Endothelial cell of umbilical vein (primary cell): ENCODE measurements at regions not wholly inside any gene's neighbourhood (a gene's known extent, or its start where the extent isn't known, plus 50 kb on each side); places are given as distances from the start of the nearest gene placed in this dataset.

ENCODE experiments used
- BruUV-seq: library from RNA; stranded (reverse); fragments of 400-500 nt; replicated peaks from 2 replicates; lab custom pipeline; 2021; lab: Mats Ljungman, UMichigan
- CTCF ChIA-PET: fragments of 300-600, 350-600 bp; sonication (Branson Sonifier 250); formaldehyde crosslinking; loops from one replicate; lab custom pipeline; 2021; ENCODE audit warnings: antibody characterized with exemption, inconsistent platforms; lab: Charles Lee
- POLR2A ChIA-PET: fragments of 300-600, 350-600 bp; sonication (Branson Sonifier 250); formaldehyde crosslinking; loops from one replicate; lab custom pipeline; 2021; ENCODE audit warnings: antibody characterized with exemption, inconsistent platforms; lab: Charles Lee
- DNase-seq: peaks from one replicate; pipeline ENCODE4 v3.0.0-alpha.2; 2011; ENCODE audit warnings: low read depth, low spot score
- FAIRE-seq: peaks from 2 replicates; lab custom pipeline; 2011; peaks lifted over from hg19 to GRCh38; lab: Jason Lieb, UNC
- H2AFZ ChIP-seq: 2 replicates; pipeline ENCODE4 v1.6.0; 2012; ENCODE audit warnings: low read depth, low read length, control low read depth, inconsistent platforms
- H3K27ac ChIP-seq: 2 replicates; pipeline ENCODE4 v1.5.1; 2011; ENCODE audit warnings: low read depth, mild to moderate bottlenecking, control low read depth, low read length, moderate library complexity; ENCODE audit not compliant: insufficient read depth
- H3K27me3 ChIP-seq, 2 experiments: 2 replicates each; pipeline versions ENCODE4 v1.6.0 to v1.6.1; 2011; ENCODE audit warnings: low read length in 2 of 2, mixed read lengths in 1 of 2; ENCODE audit not compliant: control insufficient read depth in 2 of 2, insufficient read depth in 2 of 2
- H3K36me3 ChIP-seq, 2 experiments: 2 replicates in 1 of 2; 3 replicates in 1 of 2; pipeline ENCODE4 v1.5.1; 2011; ENCODE audit warnings: low read length in 2 of 2, mild to moderate bottlenecking in 1 of 2, moderate library complexity in 1 of 2; ENCODE audit not compliant: control insufficient read depth in 2 of 2, insufficient read depth in 2 of 2; ENCODE audit errors: extremely low read depth in 1 of 2
- H3K4me1 ChIP-seq: 3 replicates; pipeline ENCODE4 v1.5.1; 2011; ENCODE audit warnings: mild to moderate bottlenecking, low read length; ENCODE audit not compliant: control insufficient read depth, insufficient read depth; ENCODE audit errors: extremely low read depth
- H3K4me2 ChIP-seq: 2 replicates; pipeline ENCODE4 v1.6.1; 2011; ENCODE audit warnings: low read length, control low read depth, mixed read lengths; ENCODE audit not compliant: insufficient read depth
- H3K4me3 ChIP-seq, 3 experiments: fragments of 200-600 bp in 1 of 3; sonication (generic), shearing (Covaris generic) in 1 of 3; replicated peaks in 1 of 3; 2 replicates each; pipeline ENCODE4 v1.5.1; 2011 to 2016; ENCODE audit warnings: control low read depth in 3 of 3, low read length in 3 of 3, mild to moderate bottlenecking in 2 of 3, inconsistent platforms in 1 of 3, low read depth in 1 of 3, moderate library complexity in 1 of 3; ENCODE audit not compliant: insufficient read depth in 1 of 3
- H3K79me2 ChIP-seq: 2 replicates; pipeline ENCODE4 v1.6.0; 2012; ENCODE audit warnings: low read length, inconsistent platforms; ENCODE audit not compliant: control insufficient read depth, insufficient read depth
- H3K9ac ChIP-seq: replicated peaks from 2 replicates; pipeline ENCODE3; 2011; ENCODE audit warnings: low read length, control low read depth; ENCODE audit not compliant: insufficient read depth; ENCODE audit errors: extremely low read depth
- H3K9me1 ChIP-seq: replicated peaks from 3 replicates; pipeline ENCODE4 v1.6.0; 2011; ENCODE audit warnings: mild to moderate bottlenecking, low read length; ENCODE audit not compliant: control insufficient read depth, insufficient read depth; ENCODE audit errors: extremely low read depth
- H3K9me3 ChIP-seq: replicated peaks from 2 replicates; pipeline ENCODE4 v1.5.1; 2012; ENCODE audit warnings: low read length, inconsistent platforms; ENCODE audit not compliant: control insufficient read depth, insufficient read depth
- H4K20me1 ChIP-seq: replicated peaks from 2 replicates; pipeline ENCODE3; 2011; ENCODE audit warnings: mild to moderate bottlenecking, low read length; ENCODE audit not compliant: control insufficient read depth, insufficient read depth; ENCODE audit errors: extremely low read depth
- CTCF ChIP-seq, 2 donors: IDR thresholded peaks; 1 replicate in 1 of 2; 2 replicates in 1 of 2; pipeline ENCODE4 v1.5.1; 2011; ENCODE audit warnings: low read length in 2 of 2, mild to moderate bottlenecking in 2 of 2, moderate library complexity in 2 of 2, control low read depth in 1 of 2, inconsistent platforms in 1 of 2, low read depth in 1 of 2; ENCODE audit not compliant: insufficient read depth in 1 of 2; ENCODE audit errors: extremely low read depth in 1 of 2
- EZH2 ChIP-seq: IDR thresholded peaks from 2 replicates; pipeline ENCODE4 v1.6.1; 2012; ENCODE audit warnings: borderline replicate concordance, low read depth, mild to moderate bottlenecking, moderate library complexity, low read length, inconsistent platforms; ENCODE audit not compliant: severe bottlenecking
- FOS ChIP-seq: IDR thresholded peaks from 2 replicates; pipeline ENCODE4 v1.6.1; 2011; ENCODE audit warnings: mild to moderate bottlenecking, low read length, moderate library complexity, borderline replicate concordance; ENCODE audit not compliant: insufficient read depth
- GATA2 ChIP-seq: IDR thresholded peaks from 2 replicates; pipeline ENCODE4 v1.7.0; 2011; ENCODE audit warnings: low read depth, mild to moderate bottlenecking, moderate library complexity, mixed read lengths, low read length; ENCODE audit not compliant: insufficient read length, insufficient read depth
- JUN ChIP-seq: IDR thresholded peaks from 2 replicates; pipeline ENCODE4 v1.6.1; 2011; ENCODE audit warnings: borderline replicate concordance, low read depth; ENCODE audit not compliant: insufficient read length, insufficient read depth
- MAX ChIP-seq: IDR thresholded peaks from 2 replicates; pipeline ENCODE4 v1.6.1; 2011; ENCODE audit not compliant: insufficient read depth, insufficient read length
- MYC ChIP-seq: IDR thresholded peaks from one replicate; pipeline ENCODE4 v1.6.1; 2011; ENCODE audit warnings: mild to moderate bottlenecking, low read depth, low read length
- POLR2A ChIP-seq: IDR thresholded peaks from 2 replicates; pipeline ENCODE4 v1.6.1; 2012; ENCODE audit warnings: low read depth, mild to moderate bottlenecking, control low read depth, low read length
- POLR2AphosphoS5 ChIP-seq: IDR thresholded peaks from 2 replicates; pipeline ENCODE4 v1.6.1; 2012; ENCODE audit warnings: low read depth, mild to moderate bottlenecking, control low read depth, low read length, moderate library complexity; ENCODE audit not compliant: insufficient read depth
- dilution Hi-C: fragments of 300-500 bp; cut with MboI; formaldehyde crosslinking; loops from one replicate; pipeline ENCODE4 v1.15.0; 2019; ENCODE audit warnings: low sequenced_read_pairs; ENCODE audit not compliant: extremely low pct_ligation_motif_present
- intact Hi-C: fragments of 100-400 bp; cut with micrococcal nuclease; formaldehyde crosslinking; loops from one replicate; pipeline ENCODE4 v1.10.0; 2022

GRCh38 chr2:136411946-136412345 is 294.0 kb upstream of the CXCR4 start:
- ChIA-PET CTCF (no interaction called here), POLR2A (no interaction called here)
- no peaks in the 10 kb centered on the region for H4K20me1 ChIP-seq
- H2AFZ ChIP-seq, result no peak overlapping the region
- no peak overlapping the region for H3K4me3 ChIP-seq
- DNase-seq (no peak), FAIRE-seq (no peak)
- no peaks in the 10 kb centered on the region for H3K79me2 ChIP-seq
- no peaks in the 10 kb centered on the region for H3K36me3 ChIP-seq
- H3K9me3 ChIP-seq, result no peaks in the 10 kb centered on the region
- no peaks in the 10 kb centered on the region for H3K9me1 ChIP-seq
- no peak overlapping the region for H3K4me2 ChIP-seq
- TF ChIP-seq CTCF (IDR thresholded peaks at IDR 0.05; ENCODE audit: extremely low read depth in 1 of 2, insufficient read depth in 1 of 2, low read depth in 1 of 2, low read length in 2 of 2), result no peak
- no peak for TF ChIP-seq POLR2AphosphoS5
- no peak for TF ChIP-seq EZH2
- TF ChIP-seq JUN, result no peak
- no peak for TF ChIP-seq MYC
- no peak for TF ChIP-seq POLR2A
- no peak for TF ChIP-seq GATA2
- dilution Hi-C loops (no loop called here), intact Hi-C loops (no loop called here)
- H3K27me3 ChIP-seq, result no peaks in the 10 kb centered on the region
- H3K4me1 ChIP-seq, result no peaks in the 10 kb centered on the region
- H3K27ac ChIP-seq, result no peak overlapping the region
- BruUV-seq, result no TSS peak
- H3K9ac ChIP-seq, result no peak overlapping the region

GRCh38 chr2:136410673-136411072 is 292.7 kb upstream of the CXCR4 start:
- DNase-seq (no peak), FAIRE-seq (no peak)
- CTCF ChIA-PET, result no interaction called here
- Histone ChIP-seq H3K9me1 (no peaks in the 10 kb centered on the region), H3K27me3 (no peaks in the 10 kb centered on the region), H3K27ac (no peak overlapping the region), H3K4me2 (no peak overlapping the region), H3K4me3 (no peak overlapping the region), H3K9me3 (no peaks in the 10 kb centered on the region), H3K36me3 (no peaks in the 10 kb centered on the region), H3K79me2 (no peaks in the 10 kb centered on the region), H3K9ac (no peak overlapping the region), H3K4me1 (no peaks in the 10 kb centered on the region), H2AFZ (no peak overlapping the region), H4K20me1 (no peaks in the 10 kb centered on the region)
- POLR2A ChIA-PET, result no interaction called here
- no TSS peak for BruUV-seq
- intact Hi-C loops (no loop called here), dilution Hi-C loops (no loop called here)
- TF ChIP-seq JUN, result no peak
- TF ChIP-seq CTCF (IDR thresholded peaks at IDR 0.05; ENCODE audit: extremely low read depth in 1 of 2, insufficient read depth in 1 of 2, low read depth in 1 of 2, low read length in 2 of 2), result no peak
- no peak for TF ChIP-seq FOS
- TF ChIP-seq GATA2, result no peak
- no peak for TF ChIP-seq EZH2
- no peak for TF ChIP-seq POLR2AphosphoS5
- no peak for TF ChIP-seq POLR2A
- no peak for TF ChIP-seq MAX
- TF ChIP-seq MYC, result no peak
